Panc1 (cell line): ENCODE measurements at regions not wholly inside any gene's neighbourhood (a gene's known extent, or its start where the extent isn't known, plus 50 kb on each side); places are given as distances from the start of the nearest gene placed in this dataset.

Source experiments
- ATAC-seq: fragments of 200-7000 bp; cut with Tn5 transposase; 2 replicates; pipeline ENCODE4 v1.9.1; 2020; ENCODE audit warnings: mild to moderate bottlenecking, moderate library complexity
- BruUV-seq: library from RNA; stranded (reverse); fragments of 400-500 nt; replicated peaks from 2 replicates; lab custom pipeline; 2021; lab: Mats Ljungman, UMichigan
- CTCF ChIA-PET: fragments of 300-600 bp; sonication (Branson Sonifier 250); formaldehyde crosslinking; loops from one replicate; lab custom pipeline; 2022; ENCODE audit warnings: antibody characterized with exemption; lab: Charles Lee
- POLR2A ChIA-PET: fragments of 300-600 bp; sonication (Branson Sonifier 250); formaldehyde crosslinking; loops from one replicate; lab custom pipeline; 2022; ENCODE audit warnings: antibody characterized with exemption; lab: Charles Lee
- DNase-seq: peaks from one replicate; pipeline ENCODE4 v3.0.0-alpha.2; 2010; ENCODE audit warnings: low read depth, low spot score
- H3K27ac ChIP-seq: 2 replicates; pipeline ENCODE4 v1.5.1; 2011; ENCODE audit warnings: mild to moderate bottlenecking, low read length, inconsistent platforms
- H3K27me3 ChIP-seq: fragments of 200-500 bp; sonication (Bioruptor generic); 2 replicates; pipeline ENCODE4 v1.6.0; 2014; ENCODE audit warnings: low read length, inconsistent platforms; ENCODE audit not compliant: control insufficient read depth, insufficient read depth
- H3K36me3 ChIP-seq: fragments of 200-500 bp; sonication (Bioruptor generic); 2 replicates; pipeline ENCODE4 v1.5.1; 2014; ENCODE audit warnings: inconsistent platforms, mild to moderate bottlenecking, low read length, moderate library complexity; ENCODE audit not compliant: control insufficient read depth, insufficient read depth
- H3K4me1 ChIP-seq: 2 replicates; pipeline ENCODE4 v1.5.1; 2011; ENCODE audit warnings: inconsistent platforms, mild to moderate bottlenecking, low read length, moderate library complexity; ENCODE audit not compliant: control insufficient read depth, insufficient read depth
- H3K4me3 ChIP-seq, 2 experiments: 2 replicates each; pipeline ENCODE4 v1.5.1; 2011 to 2012; ENCODE audit warnings: low read depth in 2 of 2, low read length in 2 of 2, mild to moderate bottlenecking in 2 of 2, inconsistent platforms in 1 of 2, moderate library complexity in 1 of 2
- H3K9me3 ChIP-seq: fragments of 200-500 bp; sonication (Bioruptor generic); 2 replicates; pipeline ENCODE4 v1.5.1; 2014; ENCODE audit warnings: low read depth, mild to moderate bottlenecking, inconsistent platforms, low read length, moderate library complexity; ENCODE audit not compliant: control insufficient read depth, insufficient read depth
- CTCF ChIP-seq: fragments of 450-650 bp; IDR thresholded peaks from 2 replicates; pipeline ENCODE4 v1.5.1; 2017; ENCODE audit warnings: mild to moderate bottlenecking
- POLR2AphosphoS5 ChIP-seq: IDR thresholded peaks from 2 replicates; pipeline ENCODE4 v1.6.1; 2012; ENCODE audit warnings: mild to moderate bottlenecking, low read depth, low read length, moderate library complexity
- REST ChIP-seq, 2 experiments: IDR thresholded peaks; 2 replicates each; pipeline ENCODE4 v1.6.1; 2011 to 2012; ENCODE audit warnings: low read depth in 2 of 2, control low read depth in 1 of 2, low read length in 1 of 2, mild to moderate bottlenecking in 1 of 2, moderate library complexity in 1 of 2; ENCODE audit not compliant: insufficient read depth in 1 of 2
- SIN3A ChIP-seq: IDR thresholded peaks from 2 replicates; pipeline ENCODE4 v1.6.1; 2012; ENCODE audit warnings: low read depth, mild to moderate bottlenecking, low read length, moderate library complexity, borderline replicate concordance; ENCODE audit not compliant: insufficient read depth
- TCF7L2 ChIP-seq: IDR thresholded peaks from 2 replicates; pipeline ENCODE4 v1.6.1; 2011; ENCODE audit warnings: mild to moderate bottlenecking, low read depth, low read length, inconsistent platforms
- in situ Hi-C: cut with HindIII; loops from 2 replicates; pipeline ENCODE4 v1.10.0; 2016; ENCODE audit warnings: low sequenced_read_pairs, low pct_unique_long_range_greater_than_20kb
- intact Hi-C: fragments of 100-400 bp; cut with micrococcal nuclease; formaldehyde crosslinking; loops from one replicate; pipeline ENCODE4 v1.10.0; 2022; ENCODE audit not compliant: unreplicated experiment

GRCh38 chr6:168195712-168196111 is 116.7 kb upstream of the FRMD1 start:
- H3K9me3 ChIP-seq: no peaks in the 10 kb centered on the region
- no peaks in the 10 kb centered on the region for H3K36me3 ChIP-seq
- ChIA-PET CTCF (no interaction called here), POLR2A (no interaction called here)
- H3K4me3 ChIP-seq: no peak overlapping the region
- BruUV-seq: no TSS peak
- H3K27ac ChIP-seq: no peak overlapping the region
- H3K4me1 ChIP-seq: peaks cover 12% of the 10 kb centered on the region
- intact Hi-C loops (no loop called here), in situ Hi-C loops (no loop called here)
- no peaks in the 10 kb centered on the region; the same call in 1 of the 2 replicates for H3K27me3 ChIP-seq
- TF ChIP-seq POLR2AphosphoS5: no peak
- no peak for TF ChIP-seq TCF7L2
- TF ChIP-seq REST (IDR thresholded peaks at IDR 0.05; ENCODE audit: insufficient read depth in 1 of 2, low read depth in 2 of 2, low read length in 1 of 2): no peak
- TF ChIP-seq SIN3A: no peak
- TF ChIP-seq CTCF: no peak
- DNase-seq (no peak), ATAC-seq (no peak)

GRCh38 chr6:168194732-168195567 is 115.9 kb upstream of the FRMD1 start:
- Histone ChIP-seq H3K36me3 (no peaks in the 10 kb centered on the region), H3K9me3 (no peaks in the 10 kb centered on the region), H3K27me3 (no peaks in the 10 kb centered on the region; the same call in 1 of the 2 replicates), H3K27ac (no peak overlapping the region), H3K4me3 (no peak overlapping the region), H3K4me1 (peaks cover 12% of the 10 kb centered on the region)
- TF ChIP-seq SIN3A: no peak
- TF ChIP-seq POLR2AphosphoS5: no peak
- no peak for TF ChIP-seq CTCF
- TF ChIP-seq TCF7L2: no peak
- no peak for TF ChIP-seq REST (IDR thresholded peaks at IDR 0.05; ENCODE audit: insufficient read depth in 1 of 2, low read depth in 2 of 2, low read length in 1 of 2)
- BruUV-seq: no TSS peak
- intact Hi-C loops (no loop called here), in situ Hi-C loops (no loop called here)
- DNase-seq (no peak), ATAC-seq (no peak)
- CTCF ChIA-PET: interaction anchor here (0.7 kb wide), 1 partner anchor 383 kb away, joined by 3 read pairs; no protein-coding TSS in a partner anchor
- POLR2A ChIA-PET: no interaction called here
